Suprapubic skin (tissue), 3 donors: ENCODE measurements at regions not wholly inside any gene's neighbourhood (a gene's known extent, or its start where the extent isn't known, plus 50 kb on each side); places are given as distances from the start of the nearest gene placed in this dataset.
"Not testable (repeated sequence)": the region's sequence is repeated elsewhere in the genome, so short reads cannot be mapped to it uniquely, and the experiment has no call there.

Source experiments
- POLR2A ChIP-seq, 2 donors: fragments of 450-650 bp; IDR thresholded peaks; one replicate each; pipeline ENCODE4 v1.6.1; 2017; ENCODE audit warnings: antibody characterized with exemption in 2 of 2, mild to moderate bottlenecking in 2 of 2, moderate library complexity in 2 of 2
- TF ChIP-seq, protein P1 (sequence below), 2 donors: fragments of 200-600 bp in 1 of 2; fragments of 450-650 bp in 1 of 2; sonication (generic) in 1 of 2; IDR thresholded peaks; one replicate each; pipeline ENCODE4 v1.5.1; 2016 to 2019; ENCODE audit warnings: antibody characterized with exemption in 2 of 2, mild to moderate bottlenecking in 1 of 2, moderate library complexity in 1 of 2

DNA sequence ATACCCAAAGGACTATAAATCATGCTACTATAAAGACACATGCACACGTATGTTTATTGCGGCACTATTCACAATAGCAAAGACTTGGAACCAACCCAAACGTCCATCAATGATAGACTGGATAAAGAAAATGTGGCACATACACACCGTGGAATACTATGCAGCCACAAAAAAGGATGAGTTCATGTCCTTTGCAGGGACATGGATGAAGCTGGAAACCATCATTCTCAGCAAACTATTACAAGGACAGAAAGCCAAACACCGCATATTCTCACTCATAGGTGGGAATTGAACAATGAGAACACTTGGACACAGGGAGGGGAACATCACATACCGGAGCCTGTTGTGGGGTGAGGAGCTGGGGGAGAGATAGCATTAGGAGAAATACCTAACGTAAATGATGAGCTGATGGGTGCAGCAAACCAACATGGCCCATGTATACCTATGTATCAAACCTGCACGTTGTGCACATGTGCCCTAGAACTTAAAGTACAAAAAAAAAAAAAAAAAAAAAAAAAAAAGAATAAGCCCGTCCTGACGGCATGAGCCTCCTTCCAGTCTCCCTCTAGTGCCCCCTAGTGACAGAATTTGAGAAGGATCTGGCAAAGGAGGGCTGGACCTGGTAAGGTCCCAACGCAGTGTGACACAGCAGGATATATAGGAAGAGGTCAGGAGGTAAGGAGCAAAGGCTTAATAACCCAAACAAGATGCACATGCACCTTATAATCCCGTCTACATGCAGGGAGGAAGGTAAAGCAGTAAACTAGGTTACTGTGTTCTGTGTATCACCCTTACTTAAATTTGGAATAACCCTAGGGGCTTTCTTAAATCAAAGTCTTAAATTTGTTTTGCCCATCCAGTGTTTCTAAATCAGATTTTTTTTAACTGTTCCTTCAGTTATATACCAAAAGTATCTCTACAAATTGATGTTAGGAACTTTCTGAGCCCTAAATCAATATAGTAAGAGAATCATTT lies 214.8 kb downstream of the UNC5CL start:
- TF ChIP-seq, protein P1, sequence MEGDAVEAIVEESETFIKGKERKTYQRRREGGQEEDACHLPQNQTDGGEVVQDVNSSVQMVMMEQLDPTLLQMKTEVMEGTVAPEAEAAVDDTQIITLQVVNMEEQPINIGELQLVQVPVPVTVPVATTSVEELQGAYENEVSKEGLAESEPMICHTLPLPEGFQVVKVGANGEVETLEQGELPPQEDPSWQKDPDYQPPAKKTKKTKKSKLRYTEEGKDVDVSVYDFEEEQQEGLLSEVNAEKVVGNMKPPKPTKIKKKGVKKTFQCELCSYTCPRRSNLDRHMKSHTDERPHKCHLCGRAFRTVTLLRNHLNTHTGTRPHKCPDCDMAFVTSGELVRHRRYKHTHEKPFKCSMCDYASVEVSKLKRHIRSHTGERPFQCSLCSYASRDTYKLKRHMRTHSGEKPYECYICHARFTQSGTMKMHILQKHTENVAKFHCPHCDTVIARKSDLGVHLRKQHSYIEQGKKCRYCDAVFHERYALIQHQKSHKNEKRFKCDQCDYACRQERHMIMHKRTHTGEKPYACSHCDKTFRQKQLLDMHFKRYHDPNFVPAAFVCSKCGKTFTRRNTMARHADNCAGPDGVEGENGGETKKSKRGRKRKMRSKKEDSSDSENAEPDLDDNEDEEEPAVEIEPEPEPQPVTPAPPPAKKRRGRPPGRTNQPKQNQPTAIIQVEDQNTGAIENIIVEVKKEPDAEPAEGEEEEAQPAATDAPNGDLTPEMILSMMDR (IDR thresholded peaks at IDR 0.05): peak in 1 of 2 donors; percentile 45
- not testable (repeated sequence) for TF ChIP-seq POLR2A (IDR thresholded peaks at IDR 0.05)
